Astrocyte (in vitro differentiated cells and primary cell): ENCODE measurements at regions not wholly inside any gene's neighbourhood (a gene's known extent, or its start where the extent isn't known, plus 50 kb on each side); places are given as distances from the start of the nearest gene placed in this dataset.

Source experiments
- DNase-seq: peaks from one replicate; pipeline ENCODE4 v3.0.0-alpha.2; 2010; ENCODE audit warnings: low read depth
- FAIRE-seq: peaks from 2 replicates; lab custom pipeline; 2011; peaks lifted over from hg19 to GRCh38; lab: Jason Lieb, UNC
- H2AFZ ChIP-seq: 2 replicates; pipeline ENCODE4 v1.6.0; 2012; ENCODE audit warnings: low read depth, low read length, inconsistent platforms
- H3K27ac ChIP-seq: 2 replicates; pipeline ENCODE4 v1.5.1; 2011; ENCODE audit warnings: low read depth, low read length, inconsistent platforms
- H3K27me3 ChIP-seq: 2 replicates; pipeline ENCODE4 v1.6.0; 2011; ENCODE audit warnings: low read length, inconsistent platforms; ENCODE audit not compliant: insufficient read depth
- H3K36me3 ChIP-seq: 2 replicates; pipeline ENCODE4 v1.5.1; 2011; ENCODE audit warnings: low read length, inconsistent platforms; ENCODE audit not compliant: insufficient read depth
- H3K4me1 ChIP-seq: 2 replicates; pipeline ENCODE4 v1.5.1; 2011; ENCODE audit warnings: low read length, inconsistent platforms; ENCODE audit not compliant: insufficient read depth
- H3K4me2 ChIP-seq: 2 replicates; pipeline ENCODE4 v1.6.0; 2012; ENCODE audit warnings: low read length, inconsistent platforms
- H3K4me3 ChIP-seq: 2 replicates; pipeline ENCODE4 v1.5.1; 2011; ENCODE audit warnings: low read depth, mild to moderate bottlenecking, low read length, inconsistent platforms; ENCODE audit not compliant: insufficient read depth
- H3K79me2 ChIP-seq: 2 replicates; pipeline ENCODE4 v1.6.0; 2012; ENCODE audit warnings: mild to moderate bottlenecking, low read length, inconsistent platforms; ENCODE audit not compliant: insufficient read depth
- H3K9ac ChIP-seq: 2 replicates; pipeline ENCODE4 v1.6.0; 2012; ENCODE audit warnings: mild to moderate bottlenecking, low read length, inconsistent platforms
- H3K9me3 ChIP-seq: 2 replicates; pipeline ENCODE4 v1.5.1; 2012; ENCODE audit warnings: low read depth, mild to moderate bottlenecking, low read length, inconsistent platforms; ENCODE audit not compliant: insufficient read depth
- H4K20me1 ChIP-seq: 2 replicates; pipeline ENCODE4 v1.6.0; 2012; ENCODE audit warnings: low read length, inconsistent platforms; ENCODE audit not compliant: insufficient read depth
- H3K27ac Mint-ChIP-seq: one replicate; pipeline ENCODE4 v1.8.0; 2021; ENCODE audit warnings: mild to moderate bottlenecking, mixed read lengths; ENCODE audit not compliant: unreplicated experiment
- H3K27me3 Mint-ChIP-seq: one replicate; pipeline ENCODE4 v1.8.0; 2021; ENCODE audit warnings: low read depth, mixed read lengths; ENCODE audit not compliant: unreplicated experiment
- H3K36me3 Mint-ChIP-seq: one replicate; pipeline ENCODE4 v1.8.0; 2021; ENCODE audit warnings: low read depth, mixed read lengths; ENCODE audit not compliant: unreplicated experiment
- H3K4me1 Mint-ChIP-seq: one replicate; pipeline ENCODE4 v1.8.0; 2021; ENCODE audit warnings: low read depth, mixed read lengths; ENCODE audit not compliant: unreplicated experiment
- H3K4me3 Mint-ChIP-seq: one replicate; pipeline ENCODE4 v1.8.0; 2021; ENCODE audit warnings: mild to moderate bottlenecking, moderate library complexity, mixed read lengths; ENCODE audit not compliant: unreplicated experiment
- H3K9me3 Mint-ChIP-seq: one replicate; pipeline ENCODE4 v1.8.0; 2021; ENCODE audit warnings: mild to moderate bottlenecking, mixed read lengths; ENCODE audit not compliant: unreplicated experiment
- CTCF ChIP-seq: IDR thresholded peaks from 2 replicates; pipeline ENCODE4 v1.5.1; 2011; ENCODE audit warnings: low read depth, mild to moderate bottlenecking, inconsistent platforms, low read length, moderate library complexity; ENCODE audit not compliant: insufficient read depth
- EZH2 ChIP-seq: IDR thresholded peaks from 2 replicates; pipeline ENCODE4 v1.6.1; 2012; ENCODE audit warnings: mild to moderate bottlenecking, low read length, inconsistent platforms; ENCODE audit not compliant: insufficient read depth

- Histone ChIP-seq H3K4me2 (peak overlapping the region; percentile 97), H3K36me3 (no peaks in the 10 kb centered on the region), H3K79me2 (no peaks in the 10 kb centered on the region), H3K4me3 (no peak overlapping the region), H3K27ac (no peak overlapping the region), H3K27me3 (peaks cover 3% of the 10 kb centered on the region), H2AFZ (no peak overlapping the region), H4K20me1 (no peaks in the 10 kb centered on the region), H3K9me3 (no peaks in the 10 kb centered on the region), H3K9ac (no peak overlapping the region), H3K4me1 (peaks cover 5% of the 10 kb centered on the region)
- H3K9me3 Mint-ChIP-seq: peaks cover 2% of the 10 kb centered on the region
- no peak overlapping the region for H3K27ac Mint-ChIP-seq
- DNase-seq: no peak
- no peak for FAIRE-seq
- no peak for TF ChIP-seq CTCF
- TF ChIP-seq EZH2: no peak
- peaks cover 65% of the 10 kb centered on the region for H3K27me3 Mint-ChIP-seq
- peaks cover 6% of the 10 kb centered on the region for H3K4me1 Mint-ChIP-seq
- H3K4me3 Mint-ChIP-seq: peak overlapping the region; percentile 77
- no peaks in the 10 kb centered on the region for H3K36me3 Mint-ChIP-seq
Measured at GRCh38 chr2:126776255-126776654, 120.3 kb downstream of the GYPC start.

GRCh38 chr2:126776692-126777619, 121.0 kb downstream of the GYPC start:
- H3K36me3 ChIP-seq: no peaks in the 10 kb centered on the region
- H3K27me3 ChIP-seq: peaks cover 3% of the 10 kb centered on the region
- FAIRE-seq (no peak), DNase-seq (peak; percentile 18)
- no peaks in the 10 kb centered on the region for H3K36me3 Mint-ChIP-seq
- H3K9me3 Mint-ChIP-seq: peaks cover 2% of the 10 kb centered on the region
- peak; percentile 12 for TF ChIP-seq EZH2
- TF ChIP-seq CTCF: peak; percentile 82
- H3K9me3 ChIP-seq: no peaks in the 10 kb centered on the region
- H3K9ac ChIP-seq: peak overlapping the region; percentile 59
- H3K4me3 ChIP-seq: peak overlapping the region; percentile 56
- H4K20me1 ChIP-seq: no peaks in the 10 kb centered on the region
- H2AFZ ChIP-seq: peak overlapping the region; percentile 95
- peaks cover 62% of the 10 kb centered on the region for H3K27me3 Mint-ChIP-seq
- H3K27ac ChIP-seq: no peak overlapping the region
- H3K79me2 ChIP-seq: no peaks in the 10 kb centered on the region
- H3K4me2 ChIP-seq: peak overlapping the region; percentile 97
- H3K27ac Mint-ChIP-seq: peak overlapping the region; percentile 21
- peak overlapping the region; percentile 91 for H3K4me3 Mint-ChIP-seq
- peaks cover 6% of the 10 kb centered on the region for H3K4me1 Mint-ChIP-seq
- H3K4me1 ChIP-seq: peaks cover 5% of the 10 kb centered on the region

DNA sequence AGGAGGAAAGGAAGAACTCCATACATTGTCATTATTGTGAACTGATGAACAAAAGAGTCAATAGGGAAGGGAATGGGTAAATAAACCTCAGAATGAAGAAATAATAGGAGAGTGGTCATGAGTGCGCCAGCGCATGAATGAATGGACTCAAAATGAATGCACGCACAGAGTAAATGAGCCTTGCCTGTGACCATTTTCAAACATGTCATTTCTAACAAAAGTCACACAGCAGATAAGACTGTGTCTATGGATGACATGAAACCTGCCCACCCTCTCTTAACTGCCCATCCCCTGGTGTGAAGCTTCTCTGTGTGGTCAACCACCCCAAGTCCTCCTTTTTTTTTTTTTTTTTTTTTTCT, 121.1 kb upstream of the TEX51 start:
- DNase-seq (no peak), FAIRE-seq (no peak)
- Histone ChIP-seq H3K36me3 (no peaks in the 10 kb centered on the region), H3K9ac (no peak overlapping the region), H3K27ac (no peak overlapping the region), H3K4me1 (peaks cover 5% of the 10 kb centered on the region), H4K20me1 (no peaks in the 10 kb centered on the region), H3K79me2 (no peaks in the 10 kb centered on the region), H3K27me3 (peaks cover 3% of the 10 kb centered on the region), H3K9me3 (no peaks in the 10 kb centered on the region), H2AFZ (no peak overlapping the region), H3K4me3 (no peak overlapping the region), H3K4me2 (peak overlapping the region; percentile 97)
- Mint-ChIP-seq H3K4me1 (peaks cover 6% of the 10 kb centered on the region), H3K36me3 (no peaks in the 10 kb centered on the region), H3K9me3 (peaks cover 2% of the 10 kb centered on the region), H3K27ac (peak overlapping the region; percentile 21), H3K27me3 (peaks cover 63% of the 10 kb centered on the region), H3K4me3 (peak overlapping the region; percentile 91)
- TF ChIP-seq EZH2 (no peak), CTCF (no peak)
